GM21825 (cell line): ENCODE measurements at regions not wholly inside any gene's neighbourhood (a gene's known extent, or its start where the extent isn't known, plus 50 kb on each side); places are given as distances from the start of the nearest gene placed in this dataset.
A peak's percentile ranks its signal among the peaks of the same experiment; 100 is the strongest.
"Not testable (repeated sequence)": the region's sequence is repeated elsewhere in the genome, so short reads cannot be mapped to it uniquely, and the experiment has no call there.

Source experiments
- ATAC-seq: cut with Tn5 transposase; IDR thresholded peaks from one replicate; pipeline ENCODE4 v1.9.1; 2021; ENCODE audit warnings: mild to moderate bottlenecking, moderate library complexity; ENCODE audit not compliant: unreplicated experiment

DNA sequence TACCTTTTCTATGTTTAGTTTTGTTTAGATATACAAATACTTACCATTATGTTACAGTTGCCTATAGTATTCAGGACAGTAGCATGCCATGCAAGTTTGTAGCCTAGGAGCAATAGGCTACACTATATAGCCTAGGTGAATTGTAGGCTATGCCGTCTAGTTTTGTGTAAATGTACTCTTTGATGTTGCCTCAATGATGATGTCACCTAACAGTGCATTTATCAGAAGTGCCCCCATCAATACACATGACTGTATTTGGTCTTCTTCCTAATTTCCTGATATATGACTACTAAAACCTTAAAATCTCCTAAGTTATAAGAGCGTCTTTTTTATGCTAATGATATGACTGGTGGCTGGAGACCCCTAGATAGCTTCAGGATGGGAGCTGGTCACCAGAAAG, 394.4 kb upstream of the STXBP6 start:
- no peak for ATAC-seq

DNA sequence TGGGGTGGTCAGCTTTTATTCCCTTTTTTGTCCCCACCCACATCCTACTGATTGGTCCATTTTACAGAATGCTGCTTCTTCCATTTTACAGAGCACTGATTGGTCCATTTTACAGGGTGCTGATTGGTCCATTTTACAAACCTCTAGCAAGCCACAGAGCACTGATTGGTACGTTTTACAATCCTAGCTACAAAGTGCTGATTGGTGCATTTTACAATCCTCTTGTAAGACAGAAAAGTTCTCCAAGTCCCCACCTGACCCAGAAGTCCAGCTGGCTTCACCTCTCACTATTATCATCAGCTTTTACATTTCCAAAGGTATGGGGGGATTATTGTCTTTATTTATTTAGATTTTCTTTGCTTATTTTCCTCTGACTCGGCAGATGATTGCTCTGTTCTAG, 390.4 kb upstream of the STXBP6 start:
- not testable (repeated sequence) for ATAC-seq

DNA sequence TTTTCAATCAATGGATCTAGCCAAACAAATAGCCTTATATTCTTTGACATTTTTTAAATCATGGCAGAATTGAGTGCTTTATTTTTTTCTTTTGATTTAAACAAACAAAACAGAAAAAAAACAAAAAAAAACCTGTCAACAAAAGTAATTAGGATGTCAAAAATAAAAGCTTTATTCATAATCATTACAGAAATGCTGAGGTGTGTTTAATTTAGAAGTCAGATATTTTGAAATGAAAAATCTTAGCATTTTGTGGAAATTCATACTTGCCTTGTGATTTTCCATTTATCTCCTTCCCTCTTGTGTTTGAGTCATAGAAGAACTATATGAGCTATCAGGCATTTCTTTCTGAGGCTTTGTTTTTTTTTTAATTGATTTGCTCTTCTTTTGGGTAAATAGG, 387.0 kb upstream of the STXBP6 start:
- no peak for ATAC-seq

DNA sequence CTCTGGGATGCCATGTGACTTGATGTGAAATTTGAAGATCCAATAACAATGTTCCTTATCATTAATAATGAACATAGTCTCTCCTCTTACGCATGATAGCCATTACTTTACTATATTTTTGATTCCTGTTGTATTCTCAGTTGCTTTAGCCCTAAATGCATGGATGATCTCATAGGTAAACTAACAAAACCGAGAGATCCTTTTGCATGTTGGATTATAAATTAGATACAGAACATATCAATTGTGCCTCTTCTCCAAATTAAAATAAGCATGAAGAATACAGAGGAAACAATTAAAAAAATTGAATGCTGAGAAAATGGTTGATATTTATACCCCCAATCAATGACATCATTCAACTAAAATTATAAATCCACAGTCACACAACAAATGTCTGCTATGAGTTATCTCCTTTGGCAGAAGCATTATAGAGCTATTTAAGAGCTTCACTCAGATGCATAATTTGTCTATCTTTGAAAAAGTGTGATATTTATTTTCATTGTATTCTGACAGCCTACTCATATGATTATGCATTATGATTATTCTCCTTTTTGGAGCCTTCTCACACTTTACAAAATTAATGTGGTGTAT, 386.4 kb upstream of the STXBP6 start:
- no peak for ATAC-seq

DNA sequence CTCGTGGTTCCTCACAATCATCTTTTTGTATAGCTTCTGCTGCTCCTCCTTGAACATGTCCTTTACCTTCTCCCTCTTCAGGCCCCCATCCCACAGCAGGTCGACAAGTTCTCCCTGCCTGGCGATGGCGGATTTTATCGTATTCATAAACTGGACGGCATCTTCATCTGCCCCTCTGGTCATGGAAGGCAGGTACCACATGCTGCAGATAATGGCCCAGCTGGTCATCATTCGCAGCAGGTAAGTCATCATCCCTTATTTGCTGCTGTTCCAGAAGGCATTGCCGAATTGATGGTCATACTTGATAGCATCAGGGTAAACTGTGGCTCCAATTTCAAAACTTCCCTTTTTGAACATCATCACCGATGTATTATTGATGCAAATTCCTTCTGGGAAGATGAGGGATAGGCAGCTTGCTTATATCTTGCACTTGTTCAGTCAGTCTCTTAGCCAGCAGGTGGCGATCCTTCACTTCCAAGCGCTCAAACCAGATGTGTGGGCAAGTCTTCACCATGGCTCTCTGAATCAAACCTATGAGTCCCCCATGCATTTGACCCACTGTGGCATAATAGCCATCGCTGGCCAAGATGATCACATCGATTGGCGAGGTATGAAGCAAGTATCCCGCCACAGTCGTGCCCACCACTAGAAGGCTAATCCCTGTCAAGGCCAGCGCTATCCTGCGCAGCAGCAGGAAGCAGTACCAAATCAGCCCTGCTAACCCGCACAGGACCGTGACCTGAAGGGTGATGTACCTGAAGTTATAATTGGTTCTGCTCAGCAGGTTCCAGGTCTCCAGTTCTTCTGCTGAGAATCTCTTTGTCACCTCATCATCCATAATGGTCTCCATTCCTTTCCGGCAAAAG, 381.5 kb upstream of the STXBP6 start:
- no peak for ATAC-seq

DNA sequence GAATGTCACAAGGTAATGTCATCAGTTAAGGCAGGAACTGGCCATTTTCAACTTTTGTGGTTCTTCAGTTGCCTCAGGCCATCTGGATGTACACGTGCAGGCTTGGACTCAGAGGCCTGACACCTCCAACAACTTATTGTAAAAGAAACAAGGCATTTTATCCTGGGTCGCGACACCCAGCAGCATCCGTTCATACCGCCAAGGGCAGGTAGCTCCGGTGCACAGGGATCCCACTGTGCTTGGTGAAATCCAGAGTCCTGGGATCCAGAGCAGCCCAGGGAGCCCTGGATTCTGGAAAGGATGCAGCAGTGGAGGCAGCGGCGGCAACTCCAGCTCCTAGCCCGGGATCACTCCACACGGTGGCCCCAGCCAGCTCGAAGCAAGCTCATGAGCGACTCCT, 380.9 kb upstream of the STXBP6 start:
- no peak for ATAC-seq

DNA sequence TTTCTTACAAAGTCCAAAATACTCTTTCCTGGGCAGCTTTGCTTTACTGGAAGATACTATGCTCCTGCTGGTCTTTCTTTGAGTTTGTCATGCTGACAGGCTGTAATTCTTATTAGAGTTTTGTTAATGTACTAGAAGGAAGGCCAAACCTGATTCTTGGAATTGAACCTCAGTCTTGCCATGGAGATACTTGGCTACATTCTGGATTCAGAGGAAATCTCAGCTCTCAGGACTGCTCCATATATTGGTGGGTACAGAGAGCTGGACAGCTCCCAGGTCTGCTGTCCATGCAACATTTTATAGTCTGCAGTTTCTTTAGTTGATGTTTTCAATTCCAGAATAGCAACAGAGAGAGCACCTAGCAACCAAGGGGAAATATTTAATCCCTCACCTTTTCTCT, 363.1 kb upstream of the STXBP6 start:
- ATAC-seq: no peak

DNA sequence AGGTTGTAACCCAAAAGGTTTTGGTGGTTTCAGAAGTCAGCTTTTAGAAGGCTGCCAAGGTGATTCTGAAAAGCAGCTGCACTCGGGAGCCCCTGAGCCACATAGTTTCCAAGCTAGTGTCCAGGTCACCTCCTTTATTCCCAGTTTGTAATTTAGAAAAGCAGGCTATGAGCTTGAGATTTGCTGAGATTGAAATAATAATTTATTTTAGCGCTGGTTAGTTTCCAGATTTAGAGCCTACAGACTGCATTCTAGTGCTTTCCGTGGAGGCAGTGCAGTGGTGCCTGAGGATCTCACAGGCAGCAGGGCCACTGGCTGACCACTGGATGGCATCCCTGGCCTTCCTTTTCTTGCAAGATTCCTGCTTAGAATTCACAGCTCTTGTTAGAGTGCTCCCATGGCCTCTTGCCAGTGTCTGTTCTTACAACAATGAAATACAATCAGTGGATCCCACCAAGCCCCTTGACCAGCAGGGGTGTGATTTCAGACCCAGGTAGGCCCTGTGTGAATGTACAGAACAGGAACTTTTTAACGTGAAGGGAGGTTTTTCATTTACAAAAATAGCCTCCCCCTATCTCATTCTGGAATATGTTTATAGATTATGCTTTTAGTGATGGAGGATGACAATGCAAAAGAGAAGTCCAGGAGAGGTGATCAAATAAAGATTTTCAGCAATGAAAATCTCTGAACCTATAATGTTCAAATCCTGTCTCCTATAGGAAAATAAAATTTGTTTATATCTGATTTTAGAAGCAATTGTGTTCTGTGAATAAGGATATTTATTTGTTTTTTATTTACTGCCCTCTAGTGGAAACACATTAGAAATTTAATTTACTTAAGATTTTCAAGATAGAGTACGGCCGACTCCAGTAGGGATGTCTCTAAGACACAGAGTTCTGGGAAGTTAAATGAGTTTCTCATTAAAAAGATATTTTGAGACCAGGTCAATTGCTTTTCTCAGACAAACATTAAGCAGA, 362.1 kb upstream of the STXBP6 start:
- ATAC-seq: no peak

DNA sequence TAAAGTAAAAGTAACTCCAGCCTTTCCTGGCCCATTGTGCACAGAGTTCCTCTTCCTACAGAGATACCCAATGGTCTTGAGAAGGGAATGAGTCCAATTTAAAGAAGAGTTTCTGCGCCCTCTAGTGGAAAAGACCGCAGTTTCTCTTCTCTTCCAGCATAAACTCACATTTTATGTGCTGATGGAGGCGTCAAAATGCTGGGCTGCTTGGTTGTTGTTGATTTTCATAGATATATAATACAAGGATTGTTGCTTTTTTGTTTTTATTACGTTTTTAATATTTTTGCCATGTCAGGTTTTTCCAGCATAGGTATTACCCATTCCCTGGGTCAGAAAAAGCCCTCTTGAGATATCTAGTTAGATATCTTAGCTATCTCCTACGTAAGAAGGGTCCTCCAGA, 356.9 kb upstream of the STXBP6 start:
- no peak for ATAC-seq

DNA sequence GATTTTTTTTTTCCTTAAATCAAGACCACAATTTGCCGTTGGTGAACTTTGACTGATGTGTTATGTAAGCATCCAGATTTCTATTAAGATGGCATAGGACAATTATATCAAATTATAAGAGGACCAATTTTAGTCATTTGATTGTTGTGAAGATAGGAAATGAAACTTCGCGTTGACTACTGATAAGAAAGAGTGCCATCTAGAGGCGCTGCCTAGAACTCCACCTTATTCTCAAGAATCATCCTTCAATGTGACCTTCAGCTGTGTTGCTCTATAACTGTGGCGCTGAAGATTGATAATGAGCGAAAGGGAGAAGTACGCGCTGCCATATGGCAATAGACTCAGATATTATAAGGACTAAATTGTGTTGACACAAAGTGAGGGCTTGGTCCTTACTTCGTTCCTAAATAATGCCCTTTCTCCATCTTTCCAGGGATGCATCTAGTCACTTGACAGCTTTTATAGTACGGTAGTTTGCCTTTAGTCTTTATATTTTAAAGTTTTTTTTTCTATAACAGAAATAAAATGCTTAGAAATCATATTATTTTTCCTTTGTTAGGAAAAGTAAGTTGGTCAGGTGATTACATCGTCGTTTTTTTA, 350.8 kb upstream of the STXBP6 start:
- ATAC-seq: peak; percentile 65

DNA sequence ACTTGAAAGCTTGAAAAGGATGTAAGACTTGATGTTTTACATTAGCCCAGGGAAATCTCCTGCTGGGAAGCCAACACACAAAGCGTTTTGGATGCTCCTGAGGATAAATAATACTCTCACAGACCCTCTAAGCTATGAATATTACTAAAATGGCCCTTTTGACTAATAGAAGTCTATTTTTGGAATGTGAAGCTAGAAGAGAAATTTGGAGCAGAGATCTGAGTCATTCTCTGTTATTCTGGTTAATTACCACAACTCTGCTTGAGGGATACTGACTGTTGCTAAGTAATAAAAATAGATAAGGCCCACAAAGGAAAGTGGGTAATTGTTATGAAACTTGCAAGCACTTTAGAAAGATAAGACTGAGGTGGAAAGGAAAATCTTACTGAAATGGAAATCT, 346.2 kb upstream of the STXBP6 start:
- ATAC-seq: no peak

DNA sequence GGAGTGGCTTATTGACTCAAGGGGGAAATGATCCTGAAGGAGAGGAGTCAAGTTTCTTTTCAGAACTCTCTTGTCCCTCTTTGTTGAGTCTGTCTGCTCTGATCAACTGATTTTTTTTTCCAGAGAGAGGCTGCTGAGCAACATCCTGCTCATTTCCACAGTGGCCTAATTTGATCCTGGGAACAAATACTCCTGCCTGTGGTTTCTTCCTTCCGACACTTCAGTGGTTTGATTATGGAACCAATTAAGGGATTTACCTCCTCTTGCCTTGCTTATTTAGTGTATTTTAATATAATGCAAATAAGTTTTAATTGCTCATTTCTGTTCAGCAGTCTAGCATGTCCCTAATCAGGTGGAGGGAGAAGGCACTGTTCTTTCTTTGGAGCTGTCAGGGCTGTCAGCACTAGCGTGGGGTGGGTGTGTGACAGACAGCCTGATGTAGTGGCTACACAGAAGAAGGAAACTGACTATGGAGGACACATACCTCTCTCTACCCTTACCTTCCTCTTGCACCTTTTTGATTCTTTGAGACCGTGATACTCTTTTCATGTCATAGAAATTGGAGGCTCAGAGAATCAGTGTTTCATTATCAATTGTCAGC, 344.9 kb upstream of the STXBP6 start:
- ATAC-seq: no peak

DNA sequence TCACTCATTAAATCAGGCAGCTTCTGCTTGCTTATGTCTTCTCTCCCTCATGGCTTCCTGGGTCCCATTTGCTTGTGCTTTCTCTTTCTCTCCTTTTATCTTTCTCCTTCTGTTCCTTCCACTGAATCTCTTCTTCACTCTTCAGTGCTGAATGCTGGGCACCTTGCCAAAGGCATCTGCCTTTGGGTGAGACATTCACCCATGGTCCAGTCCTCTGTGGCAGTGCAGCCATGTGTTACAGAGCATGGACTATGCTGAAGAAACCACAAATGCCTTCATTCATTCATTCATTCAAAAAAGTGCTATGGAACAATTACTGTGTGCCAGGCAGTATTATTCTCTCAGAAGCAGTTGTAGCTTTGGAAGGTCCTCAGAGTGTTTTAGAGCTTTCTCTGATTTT, 344.4 kb upstream of the STXBP6 start:
- ATAC-seq: no peak

DNA sequence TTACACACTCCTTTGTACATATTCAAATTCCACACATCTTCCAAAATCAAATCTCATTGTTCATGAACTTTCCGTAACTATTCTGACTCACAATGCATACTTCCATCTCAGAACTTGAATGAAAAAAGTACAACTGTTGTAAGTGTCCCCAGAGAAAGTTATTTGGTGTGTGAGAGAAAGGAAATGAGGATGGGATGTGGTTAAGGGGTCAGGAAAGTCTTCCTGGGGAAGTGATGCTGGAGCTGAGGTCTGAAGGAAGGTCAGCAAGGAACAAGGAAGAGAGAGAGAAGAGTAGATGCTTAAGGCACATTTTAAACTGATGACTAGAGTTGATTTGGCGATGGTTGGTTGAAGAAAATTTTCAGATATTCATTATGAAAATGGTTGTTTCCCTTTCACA, 340.0 kb upstream of the STXBP6 start:
- ATAC-seq: no peak

DNA sequence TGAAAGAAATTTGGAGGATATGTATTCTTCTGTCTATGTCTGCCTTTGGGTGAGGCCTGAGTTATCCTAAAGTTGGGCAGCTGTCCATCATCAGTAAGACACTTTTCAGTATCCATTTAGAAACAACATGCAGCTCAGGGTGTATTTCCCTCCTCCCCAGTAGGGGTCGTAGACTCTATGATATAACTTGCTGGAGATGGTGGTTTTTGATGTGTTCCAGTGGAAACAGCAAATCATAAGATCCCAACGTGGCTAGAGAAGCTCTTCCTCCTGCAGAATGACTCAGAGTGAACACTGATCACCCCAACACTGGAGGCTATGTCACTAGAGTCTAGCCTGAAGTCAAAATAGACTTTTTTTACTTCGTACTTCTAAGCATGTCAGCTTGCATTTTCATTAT, 331.6 kb upstream of the STXBP6 start:
- no peak for ATAC-seq

DNA sequence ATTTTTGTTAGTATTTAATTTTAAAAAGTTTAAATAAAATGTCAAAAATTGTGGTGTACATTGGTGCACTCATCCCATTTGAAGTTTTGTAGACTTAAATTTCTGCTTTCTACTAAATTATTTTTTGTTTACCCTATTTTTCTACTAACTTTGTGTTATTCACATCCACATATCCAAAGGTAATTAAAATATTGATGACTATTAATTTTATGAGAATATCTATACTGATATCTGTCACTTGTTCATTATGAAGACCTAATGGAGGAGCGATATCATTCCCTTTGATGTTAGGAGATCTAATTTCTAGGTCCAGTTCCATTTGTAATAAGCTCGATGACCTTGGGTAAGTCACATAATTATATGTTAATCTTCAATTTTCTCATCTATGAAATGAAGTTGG, 325.7 kb upstream of the STXBP6 start:
- ATAC-seq: no peak

DNA sequence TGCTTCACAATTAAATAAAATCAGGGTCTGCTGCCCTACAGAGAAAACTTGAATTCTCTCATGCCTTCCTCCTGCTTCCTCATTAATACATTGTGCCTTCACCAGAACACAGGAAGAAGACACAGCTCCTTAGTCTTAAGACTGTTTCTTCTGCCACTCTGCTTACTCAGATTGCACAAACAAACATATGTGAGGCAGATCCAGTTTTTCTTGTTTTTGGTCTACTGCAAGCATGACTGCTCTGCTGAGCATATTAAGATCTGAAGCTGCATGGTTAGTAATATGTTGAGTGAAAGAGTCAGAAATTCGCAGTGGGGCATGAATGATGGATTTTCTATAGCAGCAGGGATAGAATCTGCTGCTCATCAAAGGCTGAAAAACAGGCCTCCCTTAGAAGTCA, 321.1 kb upstream of the STXBP6 start:
- no peak for ATAC-seq

DNA sequence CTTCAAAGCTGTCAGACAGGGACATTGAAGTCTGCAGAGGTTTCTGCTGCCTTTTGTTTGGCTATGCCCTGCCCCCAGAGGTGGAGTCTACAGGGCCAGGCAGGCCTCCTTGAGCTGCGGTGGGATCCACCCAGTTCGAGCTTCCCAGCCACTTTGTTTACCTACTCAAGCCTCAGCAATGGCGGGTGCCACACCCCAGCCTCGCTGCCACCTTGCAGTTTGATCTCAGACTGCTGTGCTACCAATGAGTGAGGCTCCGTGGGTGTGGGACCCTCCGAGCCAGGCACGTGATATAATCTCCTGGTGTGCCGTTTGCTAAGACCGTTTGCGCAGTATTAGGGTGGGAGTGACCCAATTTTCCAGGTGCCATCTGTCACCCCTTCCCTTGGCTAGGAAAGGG, 320.1 kb upstream of the STXBP6 start:
- not testable (repeated sequence) for ATAC-seq

DNA sequence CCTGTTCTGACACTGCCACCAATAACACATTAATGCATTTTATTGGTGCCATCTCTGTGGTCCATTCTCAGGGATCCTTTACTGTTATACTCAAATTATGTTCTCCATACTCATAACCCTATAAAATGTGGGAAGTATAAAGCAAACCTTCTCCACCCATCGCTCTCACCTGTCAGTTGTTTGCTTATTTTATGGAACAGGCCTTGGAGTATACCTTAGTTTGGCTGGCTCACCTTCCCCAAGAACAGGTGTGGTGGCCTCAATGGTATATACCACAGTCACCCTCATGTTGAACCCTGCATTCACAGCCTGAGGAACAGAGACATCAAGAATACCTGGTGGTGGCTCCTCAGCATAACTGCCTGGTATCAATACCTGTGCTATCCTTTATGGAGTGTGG, 308.4 kb upstream of the STXBP6 start:
- no peak for ATAC-seq

DNA sequence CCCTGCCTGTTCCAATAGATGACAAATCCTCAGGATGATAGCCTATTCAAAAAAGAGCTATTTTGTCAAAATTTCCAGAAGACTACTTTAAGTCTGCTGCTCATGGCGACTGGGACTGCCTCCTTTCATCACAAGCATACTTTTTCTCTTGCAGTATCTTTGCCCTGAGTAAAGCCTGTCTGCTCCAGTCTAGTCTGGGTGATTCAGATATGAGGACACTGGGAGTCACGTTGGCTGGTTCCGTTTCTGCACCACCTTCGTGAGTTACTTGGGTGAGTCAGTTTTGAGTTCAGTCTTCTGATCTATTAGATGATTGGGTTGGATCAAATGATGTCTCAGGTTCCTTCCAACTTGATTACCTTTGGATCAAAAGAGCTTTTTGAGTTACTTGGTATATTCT, 301.3 kb upstream of the STXBP6 start:
- ATAC-seq: no peak

DNA sequence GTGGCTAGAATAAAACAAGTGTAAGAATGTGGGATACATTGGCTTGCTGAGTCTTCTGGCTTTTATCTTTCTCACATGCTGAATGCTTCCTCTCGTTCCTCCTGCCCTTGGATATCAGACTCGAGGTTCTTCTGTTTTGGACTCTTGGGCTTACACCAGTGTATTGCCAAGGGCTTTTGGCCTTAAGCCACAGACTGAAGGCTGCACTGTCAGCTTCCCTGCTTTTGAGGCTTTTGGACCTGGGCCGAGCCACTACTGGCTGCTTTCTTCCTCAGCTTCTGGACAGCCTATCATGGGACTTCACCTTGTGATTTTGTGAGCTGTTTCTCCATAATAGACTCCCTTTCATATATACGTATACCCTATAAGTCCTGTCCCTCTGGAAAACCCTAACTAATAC, 300.9 kb upstream of the STXBP6 start:
- ATAC-seq: no peak
